ENCODE measurements at regions not wholly inside any gene's neighbourhood (a gene's known extent, or its start where the extent isn't known, plus 50 kb on each side); places are given as distances from the start of the nearest gene placed in this dataset.
"Not testable (repeated sequence)": the region's sequence is repeated elsewhere in the genome, so short reads cannot be mapped to it uniquely, and the experiment has no call there.

- no peak for DNase-seq
These were observed 127.4 kb upstream of the FHL2 start for GRCh38 chr2:105526000-105526925.

GRCh38 chr2:105525201-105525600, 126.3 kb upstream of the FHL2 start:
- DNase-seq, result no peak

- no peak for DNase-seq
These were observed 123.8 kb upstream of the FHL2 start for GRCh38 chr2:105522645-105523044.

DNA sequence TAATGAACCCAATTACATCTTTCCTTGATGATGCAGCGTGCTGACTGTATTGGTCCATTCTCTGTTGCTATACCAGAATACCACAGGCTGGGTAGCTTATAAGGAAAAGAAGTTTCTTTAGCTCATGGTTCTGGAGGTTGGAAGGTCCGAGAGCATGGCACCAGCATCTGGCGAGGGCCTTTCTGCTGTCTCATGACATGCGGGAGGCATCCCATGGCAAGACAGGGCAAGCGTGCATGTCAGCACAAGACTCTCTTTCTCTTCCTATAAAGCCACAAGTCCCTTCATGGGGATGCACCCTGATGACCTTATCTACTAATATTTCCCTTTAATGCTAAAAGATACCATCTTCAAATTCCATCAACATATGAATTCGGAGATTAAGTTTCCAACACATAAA, 122.8 kb upstream of the FHL2 start:
- no peak for DNase-seq

DNA sequence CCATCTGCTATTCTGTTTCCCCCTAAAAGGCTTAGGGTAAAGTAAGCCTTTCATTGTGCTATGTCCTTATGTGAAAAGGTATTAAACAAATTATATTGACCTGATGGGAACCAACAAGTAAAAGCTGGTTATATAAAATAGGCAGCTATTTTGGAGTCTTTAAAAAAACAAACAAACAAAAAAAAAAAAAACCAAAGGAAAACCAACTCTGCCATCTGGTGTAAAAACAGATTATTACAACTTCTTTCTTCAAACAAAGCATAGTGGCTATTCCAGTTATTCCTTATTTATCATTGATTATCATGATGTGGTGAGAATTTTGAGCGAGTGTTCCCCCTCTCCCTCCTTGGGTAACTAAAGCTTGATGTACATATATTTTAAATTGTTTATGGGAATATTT, 122.3 kb upstream of the FHL2 start:
- DNase-seq, result no peak

DNA sequence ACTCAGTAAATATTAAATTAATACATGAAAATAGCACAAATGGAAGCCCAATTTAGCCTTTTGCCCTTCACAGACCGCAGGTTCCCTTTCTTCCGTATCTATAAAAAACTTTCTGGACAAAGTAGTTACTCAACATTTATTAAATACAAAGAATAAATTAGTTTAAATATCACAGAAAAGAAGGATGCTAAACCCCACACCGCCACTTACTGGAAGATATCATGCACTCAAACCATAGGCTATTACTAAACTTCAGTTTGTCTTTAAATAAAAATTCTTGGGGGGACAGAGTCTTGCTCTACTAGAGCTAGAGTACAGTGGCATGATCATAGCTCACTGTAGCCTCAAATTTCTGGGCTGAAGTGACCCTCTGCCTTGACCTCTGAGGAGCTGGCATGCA, 120.7 kb upstream of the FHL2 start:
- no peak for DNase-seq

DNA sequence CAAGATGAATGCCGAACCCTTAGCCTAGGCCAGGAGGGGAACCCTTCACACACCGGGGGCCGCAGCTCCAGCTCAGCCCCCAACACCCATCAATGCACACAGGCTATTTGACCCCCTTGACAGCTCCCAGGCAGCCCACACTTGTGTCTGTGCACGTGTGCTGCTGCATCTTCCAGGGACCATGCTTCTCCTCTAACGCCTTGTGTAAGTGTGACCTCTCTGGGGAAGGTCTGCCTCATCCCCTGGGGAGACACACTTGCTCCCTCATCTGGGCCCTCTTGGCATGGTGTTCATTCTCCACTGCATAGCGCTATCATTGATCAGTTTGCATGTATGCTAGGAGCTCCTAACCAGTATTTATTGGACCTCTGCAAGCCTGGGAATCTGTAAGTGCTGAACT, 120.0 kb upstream of the FHL2 start:
- no peak for DNase-seq

DNA sequence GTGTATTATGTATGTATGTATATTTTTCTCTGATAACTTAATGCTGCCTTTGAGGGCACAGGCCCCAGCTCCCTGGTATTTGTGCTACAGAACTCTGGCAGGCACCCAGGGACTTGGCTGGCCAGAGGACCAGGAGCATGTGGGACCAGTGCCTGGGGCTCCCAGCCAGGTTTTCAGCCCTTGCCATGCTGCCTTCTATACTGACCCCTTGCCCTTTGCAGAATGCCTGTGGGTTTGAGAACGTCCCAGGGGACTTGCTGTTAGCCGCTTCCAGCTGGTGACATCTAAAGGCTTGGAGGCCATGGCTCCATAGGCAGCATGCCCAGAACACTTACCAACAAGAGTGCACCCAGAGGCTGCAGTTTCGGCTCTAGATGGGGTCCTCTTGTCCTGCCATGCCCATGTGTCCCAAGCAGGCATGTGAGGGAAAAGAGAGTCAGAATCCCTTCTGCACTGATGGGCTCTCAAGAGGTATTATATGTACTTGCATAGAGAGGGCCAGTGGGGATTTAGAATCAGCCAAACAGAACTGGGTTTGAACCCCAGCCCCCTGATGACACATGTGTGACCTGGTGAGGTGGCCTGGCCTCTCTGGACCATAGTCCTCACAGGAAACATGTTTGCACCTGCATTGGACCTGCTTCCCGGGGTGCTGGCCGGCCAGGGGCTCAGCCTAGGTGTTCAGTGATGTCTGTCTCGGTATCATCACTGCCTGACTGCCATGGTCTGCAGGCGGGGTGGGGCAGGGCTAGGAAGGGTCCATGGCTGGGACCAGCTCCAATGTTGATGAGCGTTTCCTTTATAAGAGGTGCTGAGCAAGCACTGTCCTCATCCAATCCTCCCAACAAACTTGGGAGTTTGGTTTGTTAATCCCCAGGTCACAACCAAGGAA, 119.2 kb upstream of the FHL2 start:
- DNase-seq, result no peak

DNA sequence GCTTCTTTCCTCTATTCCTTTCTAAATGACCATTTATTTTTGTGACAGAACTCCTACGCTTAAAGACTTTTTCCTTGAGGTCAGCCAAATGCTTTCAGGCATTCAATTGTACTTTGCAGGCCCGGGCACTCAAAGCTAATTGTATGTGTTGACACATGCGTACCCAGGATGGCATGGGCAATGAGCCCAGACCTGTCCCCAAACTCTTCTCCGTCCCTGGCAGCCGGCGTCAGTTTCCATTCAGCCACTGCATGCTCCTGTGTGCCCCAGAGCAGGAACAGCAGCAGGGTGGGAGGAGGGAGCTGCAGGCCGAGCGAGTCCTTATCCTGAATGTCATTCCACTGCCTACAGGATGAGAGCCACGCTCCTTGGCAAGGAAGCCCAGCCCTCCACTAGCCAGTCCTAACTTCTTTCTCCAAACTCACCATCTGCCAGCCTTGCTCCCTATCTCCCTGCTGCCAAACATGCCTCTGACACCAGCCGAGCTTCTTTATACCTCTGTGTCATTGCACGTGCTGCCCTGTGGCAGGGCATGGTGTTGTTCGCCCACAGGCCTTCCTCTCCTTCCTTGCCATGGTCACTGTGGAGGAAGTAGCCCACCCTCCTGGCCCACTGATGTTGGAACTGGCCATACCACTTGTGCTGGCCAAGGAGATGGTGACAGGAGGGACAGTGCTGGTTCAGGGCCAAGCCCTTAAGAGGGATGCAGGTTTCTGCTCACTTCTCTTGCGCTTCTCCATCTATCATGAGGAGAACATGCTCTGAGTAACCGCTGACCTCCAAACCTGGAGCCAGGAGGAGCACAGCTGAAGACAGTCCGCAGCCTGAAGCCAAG, 116.9 kb upstream of the FHL2 start:
- no peak for DNase-seq

DNA sequence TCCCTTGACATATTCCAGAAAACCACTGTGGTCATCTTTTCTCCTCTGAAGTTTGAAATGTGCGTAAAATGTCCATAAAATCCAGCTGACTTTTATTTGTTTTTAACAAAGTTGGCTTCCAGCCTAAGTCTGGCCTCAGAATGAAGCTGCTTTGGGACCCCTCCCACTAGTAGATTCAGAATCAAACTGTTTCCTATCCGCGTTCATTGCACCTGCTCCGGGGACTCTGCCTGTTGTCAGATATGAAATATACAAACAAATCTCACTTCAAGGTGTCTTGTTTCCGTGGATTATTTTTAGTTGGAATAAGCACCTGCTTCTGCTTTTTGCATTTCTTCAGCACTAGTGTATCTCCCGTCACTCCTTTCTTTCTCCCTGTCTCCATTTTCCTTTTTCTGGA, 115.7 kb upstream of the FHL2 start:
- no peak for DNase-seq

- no peak for DNase-seq
These were observed 112.1 kb upstream of the FHL2 start for GRCh38 chr2:105510761-105511528.

- no peak for DNase-seq
These were observed 110.6 kb upstream of the FHL2 start for GRCh38 chr2:105509269-105510086.

- DNase-seq, result not testable (repeated sequence)
These were observed 108.0 kb upstream of the FHL2 start for GRCh38 chr2:105506860-105507259.

DNA sequence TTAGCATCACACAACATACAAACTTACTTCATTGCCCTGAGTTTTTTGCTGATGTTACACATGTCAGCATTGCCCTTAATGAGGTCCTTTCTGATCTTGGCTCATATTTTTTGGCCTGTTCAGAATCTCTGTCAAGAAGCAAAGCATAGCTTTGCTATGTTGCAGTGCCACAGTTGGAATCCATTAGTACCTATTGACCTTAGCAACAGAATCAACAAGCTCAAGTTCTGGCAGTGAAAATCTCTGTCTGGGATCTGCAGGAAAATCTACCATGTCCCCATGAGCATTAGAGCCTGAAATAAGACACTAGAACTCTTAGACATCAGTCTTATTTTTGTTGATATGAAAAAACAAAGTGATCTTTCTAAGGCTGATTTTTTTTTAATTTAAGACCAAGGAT, 105.6 kb upstream of the FHL2 start:
- no peak for DNase-seq

GRCh38 chr2:105502625-105503334, 103.9 kb upstream of the FHL2 start:
- no peak for DNase-seq

- no peak for DNase-seq
These were observed 99.5 kb upstream of the FHL2 start for GRCh38 chr2:105498281-105498846.

GRCh38 chr2:105497094-105497493, 98.2 kb upstream of the FHL2 start:
- DNase-seq, result no peak

GRCh38 chr2:105496271-105496670, 97.4 kb upstream of the FHL2 start:
- no peak for DNase-seq

- no peak for DNase-seq
These were observed 96.0 kb upstream of the FHL2 start for GRCh38 chr2:105494683-105495425.

All from activated T-cell treated with anti-CD3 and anti-CD28 coated beads, Interleukin-2, amount 50 U/mL, for 48 hours (primary cell).